IMR-90 (cell line): ENCODE measurements at regions not wholly inside any gene's neighbourhood (a gene's known extent, or its start where the extent isn't known, plus 50 kb on each side); places are given as distances from the start of the nearest gene placed in this dataset.

Experiments used
- ATAC-seq: fragments of 200-7000 bp; cut with Tn5 transposase; 2 replicates; pipeline ENCODE4 v1.9.1; 2020; ENCODE audit warnings: low read depth, mild to moderate bottlenecking, moderate library complexity
- BruUV-seq: library from RNA; stranded (reverse); fragments of 400-500 nt; replicated peaks from 2 replicates; lab custom pipeline; 2021; lab: Mats Ljungman, UMichigan
- CTCF ChIA-PET: fragments of 300-600 bp; formaldehyde crosslinking; extraction: SDS; loops from one replicate; lab custom pipeline; 2021; ENCODE audit warnings: antibody characterized with exemption; lab: Yijun Ruan, JAX
- POLR2A ChIA-PET: fragments of 300-600 bp; sonication (Branson Sonifier 250); formaldehyde crosslinking; loops from one replicate; lab custom pipeline; 2022; ENCODE audit warnings: antibody characterized with exemption; ENCODE audit not compliant: unreplicated experiment; lab: Charles Lee
- DNase-seq: peaks from one replicate; pipeline ENCODE4 v3.0.0; 2013
- H2AFZ ChIP-seq: replicated peaks from 2 replicates; pipeline ENCODE3; 2013; ENCODE audit warnings: low read length, mild to moderate bottlenecking; ENCODE audit not compliant: poor library complexity
- H2AK5ac ChIP-seq: 2 replicates; pipeline ENCODE4 v1.6.1; 2013; ENCODE audit warnings: low read depth, low read length, inconsistent platforms
- H2AK9ac ChIP-seq: replicated peaks from 2 replicates; pipeline ENCODE3; 2013; ENCODE audit warnings: mild to moderate bottlenecking, low read depth, low read length, moderate library complexity; ENCODE audit not compliant: poor library complexity
- H2BK120ac ChIP-seq: 2 replicates; pipeline ENCODE4 v1.6.1; 2013; ENCODE audit warnings: low read depth, low read length, inconsistent platforms
- H2BK15ac ChIP-seq: 3 replicates; pipeline ENCODE4 v1.6.1; 2013; ENCODE audit warnings: low read depth, low read length, inconsistent platforms
- H2BK20ac ChIP-seq: 2 replicates; pipeline ENCODE4 v1.6.1; 2013; ENCODE audit warnings: low read depth, mild to moderate bottlenecking, inconsistent platforms, low read length, moderate library complexity
- H2BK5ac ChIP-seq: 2 replicates; pipeline ENCODE4 v1.6.1; 2013; ENCODE audit warnings: mild to moderate bottlenecking, low read depth, low read length, inconsistent platforms; ENCODE audit not compliant: poor library complexity, severe bottlenecking
- H3K14ac ChIP-seq: replicated peaks from 2 replicates; pipeline ENCODE4 v1.6.1; 2013; ENCODE audit warnings: low read depth, low read length, inconsistent platforms
- H3K18ac ChIP-seq: 2 replicates; pipeline ENCODE4 v1.6.1; 2013; ENCODE audit warnings: low read depth, low read length, control low read depth
- H3K23ac ChIP-seq: 2 replicates; pipeline ENCODE4 v1.6.1; 2013; ENCODE audit warnings: low read depth, low read length, inconsistent platforms
- H3K27ac ChIP-seq: 2 replicates; pipeline ENCODE4 v1.5.1; 2013; ENCODE audit warnings: mild to moderate bottlenecking, control low read depth, low read length; ENCODE audit not compliant: insufficient read depth
- H3K27me3 ChIP-seq: 2 replicates; pipeline ENCODE4 v1.6.1; 2013; ENCODE audit warnings: low read length; ENCODE audit not compliant: control insufficient read depth, insufficient read depth
- H3K36me3 ChIP-seq: 2 replicates; pipeline ENCODE4 v1.6.1; 2013; ENCODE audit warnings: low read length, mixed read lengths; ENCODE audit not compliant: control insufficient read depth, insufficient read depth
- H3K4ac ChIP-seq: 2 replicates; pipeline ENCODE4 v1.6.1; 2013; ENCODE audit warnings: low read depth, low read length, inconsistent platforms
- H3K4me1 ChIP-seq: 2 replicates; pipeline ENCODE4 v1.6.1; 2013; ENCODE audit warnings: low read length, mixed read lengths; ENCODE audit not compliant: control insufficient read depth, insufficient read depth
- H3K4me2 ChIP-seq: 2 replicates; pipeline ENCODE4 v1.6.1; 2013; ENCODE audit warnings: low read depth, mild to moderate bottlenecking, control low read depth, low read length, moderate library complexity
- H3K4me3 ChIP-seq: 2 replicates; pipeline ENCODE4 v1.5.1; 2013; ENCODE audit warnings: low read depth, mild to moderate bottlenecking, control low read depth, low read length, moderate library complexity; ENCODE audit not compliant: insufficient read depth
- H3K56ac ChIP-seq: 2 replicates; pipeline ENCODE4 v1.6.1; 2013; ENCODE audit warnings: low read length, inconsistent platforms; ENCODE audit not compliant: insufficient read depth; ENCODE audit errors: extremely low read depth
- H3K79me1 ChIP-seq, 2 experiments: 2 replicates each; pipeline ENCODE4 v1.6.1; 2013; ENCODE audit warnings: low read length in 2 of 2, inconsistent platforms in 1 of 2, low read depth in 1 of 2
- H3K9ac ChIP-seq: 2 replicates; pipeline ENCODE4 v1.6.1; 2013; ENCODE audit warnings: low read depth, low read length, control low read depth
- H3K9me1 ChIP-seq: 2 replicates; pipeline ENCODE4 v1.6.1; 2013; ENCODE audit warnings: low read length, inconsistent platforms; ENCODE audit not compliant: insufficient read depth
- H3K9me3 ChIP-seq: 2 replicates; pipeline ENCODE4 v1.6.1; 2013; ENCODE audit warnings: low read length; ENCODE audit not compliant: control insufficient read depth, insufficient read depth
- H4K20me1 ChIP-seq: 2 replicates; pipeline ENCODE4 v1.6.1; 2013; ENCODE audit warnings: low read length, inconsistent platforms; ENCODE audit not compliant: insufficient read depth
- H4K5ac ChIP-seq: 2 replicates; pipeline ENCODE4 v1.6.1; 2013; ENCODE audit warnings: mild to moderate bottlenecking, low read depth, low read length, control low read depth
- H4K8ac ChIP-seq, 2 experiments: 2 replicates each; pipeline ENCODE4 v1.6.1; 2013; ENCODE audit warnings: low read depth in 2 of 2, low read length in 2 of 2, control low read depth in 1 of 2, inconsistent platforms in 1 of 2
- H4K91ac ChIP-seq: 2 replicates; pipeline ENCODE4 v1.6.1; 2013; ENCODE audit warnings: low read depth, low read length, inconsistent platforms; ENCODE audit not compliant: insufficient read depth
- CEBPB ChIP-seq: IDR thresholded peaks from 2 replicates; pipeline ENCODE4 v1.6.1; 2012; ENCODE audit warnings: low read depth, low read length, improper control_type of control experiment
- NFE2L2 ChIP-seq: fragments of 150-350 bp; IDR thresholded peaks from 2 replicates; pipeline ENCODE4 v1.6.1; 2016; ENCODE audit warnings: low read depth, mild to moderate bottlenecking, low read length
- WGBS, 2 experiments: methylation state at CpG; one replicate each; pipeline versions ENCODE4 v1.1.5 to v1.1.7; 2013; ENCODE audit warnings: missing lambda C conversion rate in 2 of 2; ENCODE audit not compliant: insufficient read length in 1 of 2; ENCODE audit errors: extremely low coverage in 2 of 2; 5-methylcytosine and 5-hydroxymethylcytosine counted together
- dilution Hi-C: fragments of 300-500 bp; cut with HindIII; formaldehyde crosslinking; loops from one replicate; pipeline ENCODE4 v1.14.3; 2018; ENCODE audit warnings: low sequenced_read_pairs; ENCODE audit not compliant: unreplicated experiment
- in situ Hi-C: fragments of 300-500 bp; cut with MboI; formaldehyde crosslinking; loops from 3 replicates; pipeline ENCODE4 v1.14.3; 2019; ENCODE audit warnings: low sequenced_read_pairs, inconsistent platforms, mixed read lengths
- intact Hi-C: fragments of 100-400 bp; cut with micrococcal nuclease; formaldehyde crosslinking; loops from 2 replicates; pipeline ENCODE4 v1.10.0; 2022

- no peak overlapping the region for H4K5ac ChIP-seq
- no peak overlapping the region for H4K91ac ChIP-seq
- no peaks in the 10 kb centered on the region for H3K79me1 ChIP-seq
- no peak overlapping the region for H2BK15ac ChIP-seq
- no peak overlapping the region for H2BK120ac ChIP-seq
- H3K56ac ChIP-seq = no peak overlapping the region
- no peak overlapping the region for H3K4ac ChIP-seq
- no peak overlapping the region for H2AK5ac ChIP-seq
- H3K18ac ChIP-seq = no peak overlapping the region
- BruUV-seq = no TSS peak
- H2AFZ ChIP-seq = no peak overlapping the region
- no peak overlapping the region for H3K4me2 ChIP-seq
- H3K27me3 ChIP-seq = peaks cover 2% of the 10 kb centered on the region; the same call in 1 of the 2 replicates
- ATAC-seq (no peak), DNase-seq (no peak)
- dilution Hi-C loops (no loop called here), intact Hi-C loops (no loop called here), in situ Hi-C loops (no loop called here)
- H3K14ac ChIP-seq = no peak overlapping the region
- H4K20me1 ChIP-seq = no peaks in the 10 kb centered on the region
- ChIA-PET CTCF (no interaction called here), POLR2A (no interaction called here)
- no peaks in the 10 kb centered on the region for H3K4me1 ChIP-seq
- H3K27ac ChIP-seq = no peak overlapping the region
- H3K9me3 ChIP-seq = no peaks in the 10 kb centered on the region
- H3K9ac ChIP-seq = no peak overlapping the region
- no peak overlapping the region for H2AK9ac ChIP-seq
- H3K36me3 ChIP-seq = no peaks in the 10 kb centered on the region
- TF ChIP-seq NFE2L2 (no peak), CEBPB (peak; percentile 95)
- H2BK5ac ChIP-seq = no peak overlapping the region
- no peak overlapping the region for H3K23ac ChIP-seq
- no CpG with 5 or more reads among the region's 3 CpGs for WGBS, 2 experiments
- no peaks in the 10 kb centered on the region for H3K9me1 ChIP-seq
- H2BK20ac ChIP-seq = no peak overlapping the region
- H3K4me3 ChIP-seq = no peak overlapping the region
- no peak overlapping the region for H4K8ac ChIP-seq
Observed at GRCh38 chr5:109496112-109496511, 86.3 kb upstream of the PJA2 start.
